ENCODE measurements at regions not wholly inside any gene's neighbourhood (a gene's known extent, or its start where the extent isn't known, plus 50 kb on each side); places are given as distances from the start of the nearest gene placed in this dataset.

- TF ChIP-seq CTCF (IDR thresholded peaks at IDR 0.05; ENCODE audit: low read depth, low read length) (no peak), EZH2phosphoT487 (IDR thresholded peaks at IDR 0.05; ENCODE audit: low read depth) (no peak)
Measured at GRCh38 chr9:19698960-19699359, 89.9 kb downstream of the SLC24A2 start.

Measured in OCI-LY3 (cell line).